ENCODE measurements at regions not wholly inside any gene's neighbourhood (a gene's known extent, or its start where the extent isn't known, plus 50 kb on each side); places are given as distances from the start of the nearest gene placed in this dataset.

GRCh38 chr1:218970397-218970990 lies 203.2 kb upstream of the LYPLAL1 start:
- ATAC-seq (no peak), FAIRE-seq (no peak), DNase-seq (ENCODE audit: low read depth in 1 of 2, low spot score in 1 of 2) (no peak)
- POLR2A ChIA-PET = interaction anchor here (0.7 kb wide), 1 partner anchor 350 kb away, joined by 3 read pairs; no protein-coding TSS in a partner anchor
- peaks cover 14% of the 10 kb centered on the region; the same call in 2 of the 3 replicates for H3K9me3 ChIP-seq
- no peak overlapping the region for H3K4me3 ChIP-seq
- CTCF ChIA-PET = no interaction called here
- TF ChIP-seq HES2 (IDR thresholded peaks at IDR 0.05) (no peak), GATA3 (IDR thresholded peaks at IDR 0.05; ENCODE audit: borderline replicate concordance) (no peak), ZFP36 (IDR thresholded peaks at IDR 0.05; ENCODE audit: borderline replicate concordance, partially characterized antibody) (no peak), ESRRA (IDR thresholded peaks at IDR 0.05; ENCODE audit: borderline replicate concordance, low read length) (no peak), HOXB13 (CRISPR knock-in tag; IDR thresholded peaks at IDR 0.05; ENCODE audit: low read depth) (no peak), CTCF (IDR thresholded peaks at IDR 0.05) (no peak), HDAC2 (IDR thresholded peaks at IDR 0.05) (no peak), HEYL (CRISPR knock-in tag; IDR thresholded peaks at IDR 0.05) (no peak), EP300 (IDR thresholded peaks at IDR 0.05) (no peak), CBX8 (IDR thresholded peaks at IDR 0.05) (no peak), CBX2 (IDR thresholded peaks at IDR 0.05; ENCODE audit: borderline replicate concordance, low read depth) (no peak), CHD4 (IDR thresholded peaks at IDR 0.05; ENCODE audit: borderline replicate concordance) (no peak), MAFK (IDR thresholded peaks at IDR 0.05; ENCODE audit: partially characterized antibody) (no peak), BHLHE40 (IDR thresholded peaks at IDR 0.05; ENCODE audit: low read depth, low read length) (no peak), E2F6 (IDR thresholded peaks at IDR 0.05; ENCODE audit: borderline replicate concordance, low read depth) (no peak), REST (IDR thresholded peaks at IDR 0.05) (no peak)
- no peak overlapping the region for H3K4me2 ChIP-seq
- no peak overlapping the region for H3K27ac ChIP-seq
- 75% methylated on average over 6 of the region's 6 CpGs for WGBS (ENCODE audit: missing lambda C conversion rate)
- H3K4me1 ChIP-seq = no peaks in the 10 kb centered on the region

- Histone ChIP-seq H3K27ac (no peak overlapping the region), H3K4me2 (no peak overlapping the region), H3K4me3 (no peak overlapping the region), H3K9me3 (peaks cover 14% of the 10 kb centered on the region; the same call in 2 of the 3 replicates), H3K4me1 (no peaks in the 10 kb centered on the region)
- no peak for TF ChIP-seq KDM1A (IDR thresholded peaks at IDR 0.05; ENCODE audit: low read depth)
- TF ChIP-seq ELK1 (IDR thresholded peaks at IDR 0.05; ENCODE audit: low read depth, low read length) = no peak
- FAIRE-seq (no peak), ATAC-seq (no peak), DNase-seq (ENCODE audit: low read depth in 1 of 2, low spot score in 1 of 2) (no peak)
- POLR2A ChIA-PET = no interaction called here
- 67% methylated on average over 1 of the region's 1 CpG for WGBS (ENCODE audit: missing lambda C conversion rate)
- CTCF ChIA-PET = no interaction called here
Measured at GRCh38 chr1:218971156-218971555, 202.5 kb upstream of the LYPLAL1 start.
